ENCODE measurements at regions not wholly inside any gene's neighbourhood (a gene's known extent, or its start where the extent isn't known, plus 50 kb on each side); places are given as distances from the start of the nearest gene placed in this dataset.

DNA sequence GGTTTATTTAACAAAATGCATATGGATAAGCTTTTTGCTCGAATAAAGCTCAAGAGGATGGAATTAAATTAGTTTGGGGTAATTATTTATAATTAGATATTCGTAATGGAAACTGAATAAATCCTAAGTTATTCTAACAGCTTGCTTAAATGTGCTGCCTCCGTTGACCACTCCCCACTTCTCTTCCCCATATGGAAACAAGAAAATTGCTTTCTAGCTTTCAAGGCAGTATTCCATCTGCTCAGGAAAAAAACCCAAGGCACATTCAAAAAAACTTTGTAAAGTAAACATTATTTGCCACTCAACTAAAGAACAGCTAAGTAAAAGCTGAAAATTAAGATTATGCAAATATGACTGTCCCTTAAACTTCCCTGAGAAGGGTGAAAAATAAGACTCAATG lies 369.2 kb downstream of the HAO1 start:
- DNase-seq: no peak

DNA sequence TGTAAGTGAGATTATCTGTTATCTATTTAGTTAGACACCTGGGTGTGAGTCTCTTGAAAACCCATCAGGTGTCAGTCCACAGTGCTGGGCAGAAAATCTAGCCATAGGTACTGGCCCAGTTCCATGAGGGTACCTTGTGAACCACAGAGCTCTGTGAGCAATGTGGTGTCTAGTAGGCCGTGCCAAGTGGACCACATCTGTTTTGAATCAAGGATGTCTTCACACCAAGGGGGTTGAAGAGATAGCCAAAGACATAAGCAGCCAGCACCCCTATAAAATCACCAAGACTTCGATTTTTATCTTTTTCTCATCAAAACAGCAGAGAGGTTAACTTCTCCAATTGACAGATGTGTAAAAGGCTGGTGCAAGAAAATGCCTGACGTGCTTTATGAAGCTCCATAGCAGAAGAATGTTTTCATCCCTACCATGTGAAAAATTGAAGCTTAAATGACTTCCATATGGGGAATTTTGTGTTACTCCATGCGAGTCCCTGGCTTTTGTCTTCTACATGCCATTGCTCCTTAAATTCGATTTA lies 368.7 kb downstream of the HAO1 start:
- no peak for DNase-seq

DNA sequence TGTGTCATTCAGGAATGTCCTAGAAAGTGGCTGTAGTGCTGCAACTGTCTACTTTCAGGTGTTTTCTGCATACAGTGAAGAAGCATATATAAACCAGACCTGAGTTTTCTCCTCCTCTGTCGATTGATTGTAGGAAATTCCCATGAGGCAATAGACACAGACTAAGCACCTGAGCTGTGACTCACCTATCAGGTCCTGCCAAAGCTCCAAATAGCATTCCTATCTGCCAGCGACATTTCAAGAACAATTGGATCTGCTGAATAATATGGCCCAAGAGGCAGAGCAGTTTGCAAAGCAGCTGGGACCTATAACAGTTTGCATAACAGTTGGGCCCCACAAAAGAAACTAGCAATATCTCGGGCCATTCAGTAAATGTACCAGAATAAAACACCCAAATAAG lies 360.4 kb downstream of the HAO1 start:
- no peak for DNase-seq

DNA sequence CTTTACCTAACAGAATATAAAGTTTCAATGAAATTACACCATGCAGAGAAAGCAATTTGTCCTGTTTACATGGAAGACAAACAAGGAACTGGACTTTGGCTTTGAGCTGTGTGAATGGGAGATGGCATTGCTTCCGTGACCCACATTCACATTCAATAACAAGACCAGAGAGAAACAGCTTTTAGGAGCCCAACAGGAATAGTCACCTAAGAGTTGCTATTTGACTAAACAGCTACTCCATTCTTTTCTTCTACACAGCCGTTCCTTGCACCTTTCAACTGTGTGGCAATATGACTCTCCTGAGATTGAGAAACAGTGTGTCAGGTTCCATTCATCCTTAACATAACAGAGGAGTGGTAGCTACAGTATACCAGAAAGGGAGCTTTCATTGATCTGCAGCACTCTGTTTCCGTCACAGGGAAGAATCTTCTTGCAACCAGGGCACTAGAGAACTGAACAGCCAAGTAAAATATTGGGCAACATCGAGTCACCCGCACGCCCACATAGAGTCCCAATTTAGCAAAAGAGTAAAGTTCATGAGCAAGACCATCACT lies 355.1 kb downstream of the HAO1 start:
- DNase-seq: no peak

- no peak for DNase-seq
Observed at GRCh38 chr20:7586481-7586880, 353.8 kb downstream of the HAO1 start.

GRCh38 chr20:7589164-7589563 lies 351.1 kb downstream of the HAO1 start:
- no peak for DNase-seq

DNA sequence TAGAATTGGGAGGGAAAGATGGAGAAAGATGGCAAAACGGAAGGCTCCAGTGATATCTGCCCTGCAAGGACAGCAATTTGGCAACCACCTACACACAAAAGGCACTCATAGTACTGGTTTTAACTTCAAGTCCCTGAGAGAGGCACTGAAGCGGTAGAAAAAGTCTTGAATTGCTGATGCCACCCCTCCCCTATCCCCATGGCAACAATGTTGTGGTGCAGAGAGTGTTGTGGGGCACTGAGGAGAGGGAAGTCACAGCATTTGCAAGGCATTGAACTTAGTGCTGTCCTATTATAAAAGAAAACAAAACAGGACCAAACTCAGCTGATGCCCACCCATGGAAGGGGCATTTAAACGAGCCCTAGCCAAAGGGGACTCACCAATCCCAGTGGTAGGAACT lies 343.7 kb downstream of the HAO1 start:
- no peak for DNase-seq

DNA sequence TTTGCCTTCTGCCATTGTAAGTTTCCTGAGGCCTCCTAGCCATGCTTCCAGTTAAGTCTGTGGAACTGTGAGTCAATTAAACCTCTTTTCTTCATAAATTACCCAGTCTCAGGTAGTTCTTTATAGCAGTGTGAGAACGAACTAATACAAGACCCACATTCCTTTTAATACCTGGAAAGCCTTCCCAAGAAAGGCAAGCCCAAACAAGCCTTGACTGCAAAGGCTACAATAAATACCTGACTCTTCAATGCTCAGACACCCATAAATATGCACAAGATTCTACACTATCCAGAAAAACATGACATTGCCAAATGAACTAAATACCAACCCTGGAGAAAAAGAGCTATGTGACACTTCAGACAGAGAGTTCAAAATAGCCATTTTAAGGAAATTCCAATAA lies 338.8 kb downstream of the HAO1 start:
- DNase-seq: no peak

- no peak for DNase-seq
Observed at GRCh38 chr20:7606941-7607340, 333.3 kb downstream of the HAO1 start.

DNA sequence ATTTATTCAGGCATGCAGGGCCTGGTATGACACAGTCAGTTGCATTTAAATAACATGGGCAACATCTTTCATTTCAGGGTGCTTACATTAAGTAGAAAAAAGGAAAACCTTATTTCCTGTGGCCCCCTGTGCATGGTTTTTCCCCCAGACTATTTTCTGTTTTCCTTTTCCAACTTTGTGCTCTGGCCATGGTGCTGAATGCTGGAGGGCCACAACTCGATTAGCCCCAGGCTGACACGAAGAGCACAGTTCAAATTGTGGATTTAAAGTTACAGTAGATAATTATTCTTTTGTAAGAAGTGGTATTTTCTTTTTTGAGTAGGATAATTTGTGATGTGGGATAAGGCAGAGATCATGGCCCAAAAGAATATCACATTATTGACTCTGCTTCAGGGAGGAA lies 332.0 kb downstream of the HAO1 start:
- no peak for DNase-seq

GRCh38 chr20:7609251-7609650 lies 331.0 kb downstream of the HAO1 start:
- no peak for DNase-seq

DNA sequence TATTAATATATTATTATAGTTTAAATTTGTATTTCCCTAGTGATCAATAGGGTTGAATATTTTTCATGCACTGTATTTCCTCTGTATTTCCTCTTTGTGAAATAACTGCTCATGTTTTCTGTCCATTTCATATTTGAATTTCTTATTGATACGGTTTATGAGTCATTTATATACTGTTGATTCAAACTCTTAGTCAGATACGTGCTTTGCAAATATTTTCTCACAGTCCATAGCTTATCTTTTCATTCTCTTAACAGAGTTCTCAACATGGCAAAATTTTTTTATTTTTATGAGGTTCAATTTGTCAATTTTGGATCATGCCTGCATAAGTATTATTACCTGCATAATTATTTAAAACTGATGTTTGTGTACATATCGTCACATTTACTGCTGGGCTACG lies 329.6 kb downstream of the HAO1 start:
- DNase-seq: no peak

DNA sequence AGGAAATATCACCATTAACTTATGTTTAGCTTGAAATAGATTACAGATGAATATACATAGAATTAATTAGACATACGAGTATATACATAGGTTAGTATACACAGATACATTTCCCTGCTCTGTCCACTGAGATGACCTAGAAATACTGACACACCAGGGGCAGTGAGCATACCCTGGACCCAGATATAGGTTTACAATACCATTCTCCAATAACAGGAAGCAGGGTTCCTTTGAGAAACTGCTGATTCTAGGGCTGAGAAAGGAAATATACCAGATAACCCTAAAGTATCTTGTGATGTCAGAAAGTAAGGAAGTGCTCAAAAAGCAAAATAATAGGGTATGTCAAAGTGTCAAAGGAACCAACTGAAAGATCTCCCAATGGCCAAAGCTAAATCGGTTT lies 322.5 kb downstream of the HAO1 start:
- DNase-seq: no peak

GRCh38 chr20:7622399-7622961 lies 317.8 kb downstream of the HAO1 start:
- no peak for DNase-seq

- no peak for DNase-seq
Observed at GRCh38 chr20:7624886-7625285, 315.4 kb downstream of the HAO1 start.

GRCh38 chr20:7627734-7628663 lies 312.3 kb downstream of the HAO1 start:
- DNase-seq: no peak

GRCh38 chr20:7629880-7630279 lies 310.4 kb downstream of the HAO1 start:
- DNase-seq: no peak

DNA sequence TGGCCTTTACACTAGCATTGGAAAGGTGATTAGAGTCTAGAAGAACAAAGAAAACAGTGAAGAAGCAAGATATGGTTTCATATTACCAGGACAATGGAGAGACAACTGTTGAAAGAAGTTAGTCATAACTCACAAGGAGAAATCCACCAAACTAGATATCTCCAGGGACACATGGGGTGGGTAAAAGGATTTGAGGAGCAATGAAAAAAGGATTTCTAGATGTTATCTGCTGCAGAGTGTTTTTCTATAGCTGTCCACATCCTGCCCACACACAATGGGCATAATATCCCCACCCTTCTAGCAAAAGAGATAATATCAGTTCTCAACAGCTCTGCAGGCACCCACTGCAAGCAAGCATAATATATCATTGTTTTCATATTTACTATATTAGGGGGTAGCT lies 303.1 kb downstream of the HAO1 start:
- no peak for DNase-seq

GRCh38 chr20:7650086-7650879 lies 290.0 kb downstream of the HAO1 start:
- DNase-seq: no peak

DNA sequence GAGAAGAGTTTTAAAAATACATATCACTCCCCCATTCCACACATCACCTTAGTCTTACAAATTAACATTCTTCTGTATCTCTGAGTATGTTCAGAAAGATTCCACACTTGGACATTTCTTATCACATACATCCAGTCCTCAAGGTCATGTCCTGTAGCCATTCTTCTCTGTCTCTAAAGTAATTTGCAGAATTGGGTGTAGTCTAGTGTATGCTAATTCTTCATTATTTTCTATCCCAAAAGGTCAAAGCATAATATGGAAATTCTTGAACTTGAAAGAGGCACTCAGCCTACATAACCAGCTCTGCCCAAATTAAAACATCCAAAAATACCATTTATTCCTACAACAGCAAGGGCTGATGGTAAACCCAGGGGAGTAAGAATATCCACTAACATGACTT lies 286.0 kb downstream of the HAO1 start:
- no peak for DNase-seq

- DNase-seq: no peak
Observed at GRCh38 chr20:7656687-7657467, 283.4 kb downstream of the HAO1 start.

GRCh38 chr20:7657569-7657968 lies 282.7 kb downstream of the HAO1 start:
- DNase-seq: no peak
